IPS DF 6.9 (cell line): ENCODE measurements at regions not wholly inside any gene's neighbourhood (a gene's known extent, or its start where the extent isn't known, plus 50 kb on each side); places are given as distances from the start of the nearest gene placed in this dataset.
"Not testable (repeated sequence)": the region's sequence is repeated elsewhere in the genome, so short reads cannot be mapped to it uniquely, and the experiment has no call there.

ENCODE experiments used
- DNase-seq: peaks from one replicate; pipeline ENCODE4 v3.0.0-alpha.2; 2013; ENCODE audit warnings: low read depth, low spot score
- H3K27ac ChIP-seq: one replicate; pipeline ENCODE4 v1.5.1; 2013; ENCODE audit warnings: low read length, control low read depth
- H3K27me3 ChIP-seq: 2 replicates; pipeline ENCODE4 v1.6.1; 2013; ENCODE audit warnings: mild to moderate bottlenecking, low read length; ENCODE audit not compliant: control insufficient read depth, insufficient read depth
- H3K36me3 ChIP-seq: 2 replicates; pipeline ENCODE4 v1.6.1; 2013; ENCODE audit warnings: low read length; ENCODE audit not compliant: control insufficient read depth, insufficient read depth
- H3K4me1 ChIP-seq: 2 replicates; pipeline ENCODE4 v1.6.1; 2013; ENCODE audit warnings: low read length; ENCODE audit not compliant: control insufficient read depth, insufficient read depth
- H3K4me3 ChIP-seq: 2 replicates; pipeline ENCODE4 v1.5.1; 2013; ENCODE audit warnings: mild to moderate bottlenecking, low read length
- H3K9me3 ChIP-seq: 2 replicates; pipeline ENCODE4 v1.6.1; 2013; ENCODE audit warnings: low read length, inconsistent platforms; ENCODE audit not compliant: control insufficient read depth, insufficient read depth
- WGBS: extraction: QIAGEN DNeasy Blood & Tissue Kit; methylation state at CpG from one replicate; pipeline ENCODE4 v1.1.7; 2013; ENCODE audit warnings: mixed read lengths, missing lambda C conversion rate; ENCODE audit not compliant: insufficient read length, insufficient coverage; 5-methylcytosine and 5-hydroxymethylcytosine counted together

- Histone ChIP-seq H3K4me3 (no peak overlapping the region), H3K27ac (no peak overlapping the region), H3K27me3 (no peaks in the 10 kb centered on the region), H3K4me1 (no peaks in the 10 kb centered on the region), H3K36me3 (no peaks in the 10 kb centered on the region), H3K9me3 (no peaks in the 10 kb centered on the region)
- no peak for DNase-seq
Measured at GRCh38 chr3:144963810-144964209, 992.2 kb downstream of the DIPK2A start.

GRCh38 chr3:144966560-144966959 is 994.9 kb downstream of the DIPK2A start:
- H3K27me3 ChIP-seq = no peaks in the 10 kb centered on the region
- H3K4me3 ChIP-seq = no peak overlapping the region
- no peak for DNase-seq
- H3K4me1 ChIP-seq = no peaks in the 10 kb centered on the region
- H3K36me3 ChIP-seq = no peaks in the 10 kb centered on the region
- no CpG with 5 or more reads among the region's 2 CpGs for WGBS
- H3K9me3 ChIP-seq = no peaks in the 10 kb centered on the region
- no peak overlapping the region for H3K27ac ChIP-seq

- WGBS = no CpG with 5 or more reads among the region's 1 CpG
- Histone ChIP-seq H3K9me3 (no peaks in the 10 kb centered on the region), H3K27ac (no peak overlapping the region), H3K4me1 (no peaks in the 10 kb centered on the region), H3K4me3 (no peak overlapping the region), H3K27me3 (no peaks in the 10 kb centered on the region), H3K36me3 (no peaks in the 10 kb centered on the region)
- DNase-seq = no peak
Measured at GRCh38 chr3:144968750-144969350, 997.2 kb downstream of the DIPK2A start.

GRCh38 chr3:144984481-144984880 is 1012.9 kb downstream of the DIPK2A start:
- not testable (repeated sequence) for H3K4me3 ChIP-seq, H3K27ac ChIP-seq, H3K36me3 ChIP-seq, H3K27me3 ChIP-seq, H3K4me1 ChIP-seq, DNase-seq, H3K9me3 ChIP-seq
- WGBS = no CpG with 5 or more reads among the region's 7 CpGs

- Histone ChIP-seq H3K4me3 (no peak overlapping the region), H3K27ac (no peak overlapping the region), H3K9me3 (no peaks in the 10 kb centered on the region), H3K27me3 (no peaks in the 10 kb centered on the region), H3K4me1 (no peaks in the 10 kb centered on the region), H3K36me3 (no peaks in the 10 kb centered on the region)
- no CpG with 5 or more reads among the region's 2 CpGs for WGBS
- no peak for DNase-seq
Measured at GRCh38 chr3:144989807-144990206, 1018.2 kb downstream of the DIPK2A start.

GRCh38 chr3:144995856-144996255 is 1024.2 kb downstream of the DIPK2A start:
- H3K4me3 ChIP-seq = no peak overlapping the region
- no peaks in the 10 kb centered on the region for H3K4me1 ChIP-seq
- H3K27me3 ChIP-seq = no peaks in the 10 kb centered on the region
- no peak overlapping the region for H3K27ac ChIP-seq
- no peaks in the 10 kb centered on the region for H3K9me3 ChIP-seq
- no peak for DNase-seq
- H3K36me3 ChIP-seq = no peaks in the 10 kb centered on the region
- WGBS = no CpG with 5 or more reads among the region's 1 CpG

GRCh38 chr3:145005427-145005826 is 1033.8 kb downstream of the DIPK2A start:
- no peak for DNase-seq
- 100% methylated on average over 1 of the region's 4 CpGs for WGBS
- H3K4me1 ChIP-seq = no peaks in the 10 kb centered on the region
- no peaks in the 10 kb centered on the region for H3K27me3 ChIP-seq
- no peak overlapping the region for H3K4me3 ChIP-seq
- no peaks in the 10 kb centered on the region for H3K9me3 ChIP-seq
- H3K36me3 ChIP-seq = no peaks in the 10 kb centered on the region
- H3K27ac ChIP-seq = no peak overlapping the region

GRCh38 chr3:145006271-145006670 is 1034.6 kb downstream of the DIPK2A start:
- WGBS = no CpG with 5 or more reads among the region's 3 CpGs
- H3K27ac ChIP-seq = no peak overlapping the region
- no peak for DNase-seq
- H3K4me3 ChIP-seq = no peak overlapping the region
- H3K4me1 ChIP-seq = no peaks in the 10 kb centered on the region
- no peaks in the 10 kb centered on the region for H3K36me3 ChIP-seq
- no peaks in the 10 kb centered on the region for H3K27me3 ChIP-seq
- no peaks in the 10 kb centered on the region for H3K9me3 ChIP-seq

- H3K4me3 ChIP-seq = no peak overlapping the region
- H3K27me3 ChIP-seq = no peaks in the 10 kb centered on the region
- no peak overlapping the region for H3K27ac ChIP-seq
- no CpG with 5 or more reads among the region's 1 CpG for WGBS
- H3K9me3 ChIP-seq = no peaks in the 10 kb centered on the region
- no peaks in the 10 kb centered on the region for H3K36me3 ChIP-seq
- no peak for DNase-seq
- no peaks in the 10 kb centered on the region for H3K4me1 ChIP-seq
Measured at GRCh38 chr3:145013931-145014330, 1042.3 kb downstream of the DIPK2A start.

GRCh38 chr3:145015253-145015652 is 1043.6 kb downstream of the DIPK2A start:
- no peaks in the 10 kb centered on the region for H3K36me3 ChIP-seq

GRCh38 chr3:145017959-145018358 is 1046.3 kb downstream of the DIPK2A start:
- Histone ChIP-seq H3K27ac (no peak overlapping the region), H3K27me3 (no peaks in the 10 kb centered on the region), H3K4me1 (no peaks in the 10 kb centered on the region), H3K9me3 (no peaks in the 10 kb centered on the region), H3K36me3 (no peaks in the 10 kb centered on the region), H3K4me3 (no peak overlapping the region)
- DNase-seq = no peak
- WGBS = no CpG with 5 or more reads among the region's 1 CpG

More at GRCh38 chr3:145015253-145015652, 1043.6 kb downstream of the DIPK2A start:
- Histone ChIP-seq H3K27ac (no peak overlapping the region), H3K4me1 (no peaks in the 10 kb centered on the region), H3K9me3 (no peaks in the 10 kb centered on the region), H3K27me3 (no peaks in the 10 kb centered on the region), H3K4me3 (no peak overlapping the region)
- WGBS = no CpG with 5 or more reads among the region's 1 CpG
- DNase-seq = no peak
